ENCODE measurements at regions not wholly inside any gene's neighbourhood (a gene's known extent, or its start where the extent isn't known, plus 50 kb on each side); places are given as distances from the start of the nearest gene placed in this dataset.
A peak's percentile ranks its signal among the peaks of the same experiment; 100 is the strongest.

GRCh38 chr5:93294996-93295395, 286.0 kb downstream of the NR2F1-AS1 start:
- no peaks in the 10 kb centered on the region for H3K9me3 ChIP-seq
- no peak for DNase-seq
- no peak overlapping the region for H3K4me3 ChIP-seq
- H3K36me3 ChIP-seq: no peaks in the 10 kb centered on the region
- H3K27me3 ChIP-seq: no peaks in the 10 kb centered on the region

GRCh38 chr5:93294199-93294598, 286.8 kb downstream of the NR2F1-AS1 start:
- no peaks in the 10 kb centered on the region for H3K27me3 ChIP-seq
- DNase-seq: no peak
- H3K9me3 ChIP-seq: no peaks in the 10 kb centered on the region
- H3K4me3 ChIP-seq: no peak overlapping the region
- no peaks in the 10 kb centered on the region for H3K36me3 ChIP-seq

GRCh38 chr5:93289942-93290341, 291.1 kb downstream of the NR2F1-AS1 start:
- Histone ChIP-seq H3K9me3 (peaks cover 15% of the 10 kb centered on the region), H3K27me3 (no peaks in the 10 kb centered on the region), H3K4me3 (no peak overlapping the region), H3K36me3 (no peaks in the 10 kb centered on the region)
- no peak for DNase-seq

- no peaks in the 10 kb centered on the region for H3K27me3 ChIP-seq
- no peak overlapping the region for H3K4me3 ChIP-seq
- peaks cover 15% of the 10 kb centered on the region for H3K9me3 ChIP-seq
- no peaks in the 10 kb centered on the region for H3K36me3 ChIP-seq
- DNase-seq: no peak
Measured at GRCh38 chr5:93285461-93285860, 295.6 kb downstream of the NR2F1-AS1 start.

- no peaks in the 10 kb centered on the region for H3K27me3 ChIP-seq
Measured at GRCh38 chr5:93281980-93282772, 298.8 kb downstream of the NR2F1-AS1 start.

GRCh38 chr5:93280518-93280917, 300.5 kb downstream of the NR2F1-AS1 start:
- DNase-seq: no peak

More at GRCh38 chr5:93281980-93282772, 298.8 kb downstream of the NR2F1-AS1 start:
- DNase-seq: no peak
- H3K36me3 ChIP-seq: no peaks in the 10 kb centered on the region
- H3K9me3 ChIP-seq: peaks cover 12% of the 10 kb centered on the region
- no peak overlapping the region for H3K4me3 ChIP-seq

DNA sequence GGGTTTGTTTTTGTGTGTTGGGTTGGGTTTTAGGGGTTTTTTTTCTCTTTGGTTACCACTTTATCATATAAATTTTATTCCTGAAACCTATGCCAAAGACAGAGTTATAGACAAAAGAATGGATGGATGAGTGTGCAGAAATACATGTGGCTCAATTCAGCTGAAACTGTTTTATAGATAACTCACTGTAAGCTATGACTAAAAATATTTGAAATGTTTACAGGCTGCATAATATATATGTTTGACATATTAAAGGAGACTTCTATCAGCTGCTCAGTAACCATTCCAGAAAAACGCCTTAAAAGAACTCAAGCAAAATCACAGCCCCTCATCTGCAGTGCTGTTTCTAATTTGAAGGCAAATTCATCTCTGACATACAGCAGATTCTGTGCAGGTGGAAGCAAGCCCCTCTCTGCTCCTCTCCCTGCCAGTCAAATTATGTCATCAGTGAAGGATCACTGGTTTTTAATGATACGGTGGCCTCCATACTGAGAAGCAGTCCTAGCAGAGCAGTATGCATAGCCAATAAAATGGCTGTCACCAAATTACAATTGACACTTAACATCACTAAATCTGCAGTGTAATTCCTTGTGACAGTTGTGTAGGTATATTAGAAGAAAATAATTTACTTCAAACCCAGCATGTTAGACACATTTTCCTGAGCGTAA, 301.6 kb downstream of the NR2F1-AS1 start:
- H3K36me3 ChIP-seq: no peaks in the 10 kb centered on the region
- H3K9me3 ChIP-seq: 0 out of 2 replicates have a peak, but pooled peaks cover 2% of the 10 kb centered on the region
- no peaks in the 10 kb centered on the region for H3K27me3 ChIP-seq
- H3K4me3 ChIP-seq: no peak overlapping the region
- no peak for DNase-seq

More at GRCh38 chr5:93280518-93280917, 300.5 kb downstream of the NR2F1-AS1 start:
- Histone ChIP-seq H3K36me3 (no peaks in the 10 kb centered on the region), H3K27me3 (no peaks in the 10 kb centered on the region), H3K4me3 (no peak overlapping the region), H3K9me3 (no peaks in the 10 kb centered on the region)

DNA sequence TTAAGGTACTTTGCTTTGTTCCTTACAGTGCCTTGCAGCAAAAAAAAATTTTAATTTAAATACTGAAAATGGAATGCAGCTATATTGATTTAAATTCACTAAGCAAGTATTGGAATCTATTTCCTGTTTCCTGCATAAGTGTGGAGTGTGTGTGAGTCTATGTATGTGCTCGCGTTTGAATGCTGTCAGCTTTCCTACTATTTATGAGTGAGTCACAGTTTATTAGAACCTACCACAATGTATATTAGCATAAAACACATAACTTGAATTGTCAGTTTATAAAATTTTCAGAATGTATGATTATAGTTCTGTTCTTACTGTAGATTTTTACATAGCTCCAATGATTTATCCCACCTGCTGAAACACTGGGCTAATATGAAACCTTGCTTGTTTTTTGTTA, 302.1 kb downstream of the NR2F1-AS1 start:
- H3K36me3 ChIP-seq: no peaks in the 10 kb centered on the region
- H3K27me3 ChIP-seq: no peaks in the 10 kb centered on the region
- H3K9me3 ChIP-seq: 0 out of 2 replicates have a peak, but pooled peaks cover 2% of the 10 kb centered on the region
- no peak for DNase-seq
- H3K4me3 ChIP-seq: no peak overlapping the region

DNA sequence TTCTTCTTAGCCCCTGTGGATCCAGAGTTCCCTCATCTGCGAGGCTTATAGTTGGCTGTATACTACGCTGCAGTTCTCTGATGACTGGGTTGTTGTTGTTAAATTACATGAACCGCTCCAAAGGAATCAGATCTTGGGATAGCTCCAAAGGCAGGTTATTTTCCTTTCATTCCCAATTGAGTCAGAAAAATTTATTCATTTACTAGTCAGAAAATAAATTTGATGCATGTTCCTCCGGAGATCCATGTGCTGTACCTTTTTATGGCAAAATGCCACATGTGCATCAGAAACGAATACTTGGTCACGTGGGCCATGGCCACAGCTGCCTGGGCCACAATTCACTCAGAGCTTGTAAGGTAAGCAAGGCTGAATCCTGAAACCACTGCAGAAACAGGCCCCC, 304.0 kb downstream of the NR2F1-AS1 start:
- DNase-seq: peak; percentile 20

GRCh38 chr5:93275376-93275775, 305.6 kb downstream of the NR2F1-AS1 start:
- Histone ChIP-seq H3K36me3 (no peaks in the 10 kb centered on the region), H3K27me3 (no peaks in the 10 kb centered on the region), H3K9me3 (peaks cover 14% of the 10 kb centered on the region), H3K4me3 (no peak overlapping the region)
- DNase-seq: no peak

More for the DNA sequence above, 304.0 kb downstream of the NR2F1-AS1 start:
- no peaks in the 10 kb centered on the region for H3K36me3 ChIP-seq
- no peaks in the 10 kb centered on the region for H3K27me3 ChIP-seq
- H3K4me3 ChIP-seq: no peak overlapping the region
- H3K9me3 ChIP-seq: peaks cover 13% of the 10 kb centered on the region

DNA sequence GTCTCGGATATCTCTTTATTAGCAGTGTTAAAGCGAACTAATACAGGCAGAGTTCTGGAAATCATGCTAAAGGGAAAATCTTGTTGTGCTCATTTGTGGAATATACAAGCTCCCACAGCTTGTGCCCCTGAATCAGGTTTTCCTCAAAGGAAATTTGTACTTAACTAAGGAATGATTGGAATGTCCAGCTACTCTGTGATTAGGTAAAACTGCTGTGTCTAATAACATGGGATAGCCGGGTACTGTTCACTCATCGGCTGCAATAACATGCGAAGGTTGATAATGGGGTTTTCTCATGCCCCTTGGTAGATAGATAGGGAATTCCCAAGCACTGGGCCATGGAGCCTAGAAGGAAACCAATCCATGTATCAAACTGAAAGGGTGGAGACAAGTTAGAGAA, 306.7 kb downstream of the NR2F1-AS1 start:
- DNase-seq: no peak
- H3K4me3 ChIP-seq: no peak overlapping the region
- H3K36me3 ChIP-seq: no peaks in the 10 kb centered on the region
- no peaks in the 10 kb centered on the region for H3K27me3 ChIP-seq
- peaks cover 14% of the 10 kb centered on the region for H3K9me3 ChIP-seq

- no peaks in the 10 kb centered on the region for H3K27me3 ChIP-seq
- no peaks in the 10 kb centered on the region for H3K36me3 ChIP-seq
- H3K9me3 ChIP-seq: peaks cover 14% of the 10 kb centered on the region
- peak; percentile 62 for DNase-seq
- no peak overlapping the region for H3K4me3 ChIP-seq
Measured at GRCh38 chr5:93273176-93273575, 307.8 kb downstream of the NR2F1-AS1 start.

GRCh38 chr5:93272108-93272507, 308.9 kb downstream of the NR2F1-AS1 start:
- Histone ChIP-seq H3K4me3 (no peak overlapping the region), H3K36me3 (no peaks in the 10 kb centered on the region), H3K27me3 (no peaks in the 10 kb centered on the region), H3K9me3 (peaks cover 15% of the 10 kb centered on the region)
- no peak for DNase-seq

- H3K4me3 ChIP-seq: no peak overlapping the region
- DNase-seq: no peak
- H3K9me3 ChIP-seq: peaks cover 11% of the 10 kb centered on the region
- H3K27me3 ChIP-seq: no peaks in the 10 kb centered on the region
- no peaks in the 10 kb centered on the region for H3K36me3 ChIP-seq
Measured at GRCh38 chr5:93267736-93268135, 313.3 kb downstream of the NR2F1-AS1 start.

- no peak for DNase-seq
- H3K4me3 ChIP-seq: no peak overlapping the region
- no peaks in the 10 kb centered on the region for H3K27me3 ChIP-seq
- H3K9me3 ChIP-seq: peaks cover 6% of the 10 kb centered on the region
- no peaks in the 10 kb centered on the region for H3K36me3 ChIP-seq
Measured at GRCh38 chr5:93267276-93267675, 313.7 kb downstream of the NR2F1-AS1 start.

DNA sequence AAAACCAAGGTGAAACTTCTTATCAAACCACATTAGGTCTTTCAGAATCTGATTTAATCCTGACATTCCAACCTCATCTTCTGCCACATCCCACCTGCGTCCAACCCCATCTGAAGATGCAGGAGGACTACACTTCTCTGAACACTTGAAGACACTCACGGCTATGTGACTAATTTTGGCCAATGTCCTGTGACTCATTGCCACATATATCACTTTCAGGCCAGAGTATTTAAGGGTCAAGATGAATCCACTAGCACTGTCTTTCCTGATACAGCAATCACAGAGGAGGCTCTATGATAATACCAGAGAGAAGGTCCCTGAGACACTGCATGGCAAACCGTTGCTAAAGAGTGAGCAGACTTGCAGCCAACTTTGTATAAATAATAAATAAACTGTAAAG, 323.4 kb downstream of the NR2F1-AS1 start:
- Histone ChIP-seq H3K9me3 (no peaks in the 10 kb centered on the region; the same call in 1 of the 2 replicates), H3K36me3 (no peaks in the 10 kb centered on the region), H3K27me3 (no peaks in the 10 kb centered on the region), H3K4me3 (no peak overlapping the region)
- peak; percentile 36 for DNase-seq

DNA sequence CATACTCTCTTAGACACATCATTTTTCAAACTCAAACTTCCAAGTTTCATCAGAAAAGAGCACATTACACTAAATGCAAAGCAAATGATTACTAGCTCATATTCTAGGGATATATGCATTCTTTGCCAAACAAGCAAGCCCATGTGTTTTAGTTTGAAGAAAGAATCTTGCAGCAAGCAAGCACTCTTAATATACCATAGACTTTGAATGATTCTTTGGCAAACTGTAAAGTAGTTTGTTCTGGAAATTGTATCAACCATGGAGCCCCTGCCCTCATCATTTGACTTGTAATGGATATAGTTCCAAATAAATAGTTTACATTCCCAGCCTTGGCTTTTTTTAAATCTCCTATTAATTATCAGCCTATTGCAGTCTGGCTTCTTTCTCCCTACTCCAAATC, 325.2 kb downstream of the NR2F1-AS1 start:
- Histone ChIP-seq H3K36me3 (no peaks in the 10 kb centered on the region), H3K27me3 (no peaks in the 10 kb centered on the region), H3K4me3 (no peak overlapping the region), H3K9me3 (no peaks in the 10 kb centered on the region; the same call in 1 of the 2 replicates)
- no peak for DNase-seq

DNA sequence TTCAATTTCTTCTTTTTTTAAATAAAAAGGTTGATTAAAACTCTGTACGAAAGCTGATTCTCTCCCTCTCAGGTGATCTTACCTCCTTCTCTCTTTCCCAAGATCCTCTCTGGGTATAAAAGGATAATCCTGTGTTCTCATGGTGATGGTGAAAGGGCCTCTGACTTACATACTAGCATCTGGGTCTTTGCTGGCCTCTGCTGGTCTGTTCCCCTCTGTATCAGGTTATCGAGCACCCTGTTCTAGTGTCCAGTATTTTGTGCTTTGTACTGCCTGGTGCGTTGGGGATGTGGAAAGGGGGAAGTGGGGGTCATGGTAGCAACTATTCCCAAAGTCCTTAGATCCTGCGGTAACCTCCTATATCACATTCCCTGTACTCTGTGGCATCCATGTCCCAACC, 328.9 kb downstream of the NR2F1-AS1 start:
- Histone ChIP-seq H3K4me3 (no peak overlapping the region), H3K36me3 (no peaks in the 10 kb centered on the region), H3K9me3 (no peaks in the 10 kb centered on the region), H3K27me3 (no peaks in the 10 kb centered on the region)
- no peak for DNase-seq
